ACHN (cell line): ENCODE measurements at regions not wholly inside any gene's neighbourhood (a gene's known extent, or its start where the extent isn't known, plus 50 kb on each side); places are given as distances from the start of the nearest gene placed in this dataset.
"Not testable (repeated sequence)": the region's sequence is repeated elsewhere in the genome, so short reads cannot be mapped to it uniquely, and the experiment has no call there.

Experiments used
- DNase-seq: peaks from one replicate; pipeline ENCODE4 v3.0.0-alpha.2; 2015
- in situ Hi-C: cut with HindIII; loops from 2 replicates; pipeline ENCODE4 v1.10.0; 2017; ENCODE audit warnings: low sequenced_read_pairs, low pct_ligation_motif_present, low pct_unique_long_range_greater_than_20kb

DNA sequence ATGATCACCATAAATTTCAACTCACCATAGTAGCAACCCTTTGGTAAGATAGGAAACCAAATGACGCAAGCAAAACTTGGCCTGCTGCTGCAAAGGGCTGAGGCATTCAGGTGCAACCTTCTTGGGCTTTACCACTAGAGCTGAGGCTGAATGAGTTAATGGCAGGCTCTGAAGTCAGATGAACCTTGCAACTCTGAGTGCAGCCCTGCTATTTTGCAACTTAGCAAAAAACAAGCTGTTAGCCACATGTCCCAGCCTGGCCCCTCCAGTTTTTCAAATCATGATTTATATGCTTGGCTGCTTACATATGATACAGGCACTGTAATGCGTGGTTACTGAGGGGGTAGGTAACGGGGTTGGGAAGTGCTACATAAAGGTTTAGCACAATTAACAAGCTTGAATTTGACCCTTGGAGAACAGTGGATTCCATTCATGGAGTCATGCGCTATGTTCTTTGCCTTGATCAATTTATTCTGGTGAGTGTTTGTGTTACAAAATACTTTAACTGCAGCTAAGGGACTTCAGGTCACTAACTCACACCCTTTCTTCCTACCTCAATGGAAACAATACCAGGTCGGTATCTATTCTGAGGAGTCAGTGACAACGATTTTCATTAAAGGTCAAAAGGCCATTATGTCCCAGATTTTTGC is 80.5 kb upstream of the PPARGC1A start:
- in situ Hi-C loops: no loop called here
- no peak for DNase-seq

DNA sequence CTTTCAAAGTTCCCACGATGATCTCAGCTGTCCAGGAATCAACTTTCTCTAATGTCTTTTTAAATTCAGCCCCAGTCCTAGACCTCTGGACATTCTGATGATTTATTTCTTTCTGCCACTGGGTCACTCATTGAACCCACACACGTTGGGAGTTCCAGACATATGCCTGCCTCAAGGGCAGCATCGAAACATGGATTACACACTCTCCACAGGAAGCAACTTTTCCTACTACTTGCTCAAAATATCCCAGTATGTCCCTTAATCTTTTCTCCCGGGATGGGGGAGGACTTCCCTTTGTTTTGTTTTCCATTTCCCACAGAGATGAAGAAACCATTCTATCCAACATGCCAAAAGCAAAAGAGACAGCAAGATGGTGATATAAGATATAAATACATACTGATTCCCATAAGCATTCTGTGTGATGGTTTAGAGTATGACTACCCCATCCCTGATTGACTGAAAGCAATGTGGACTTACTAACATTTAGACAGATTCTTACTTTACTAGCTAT is 79.8 kb upstream of the PPARGC1A start:
- no peak for DNase-seq

DNA sequence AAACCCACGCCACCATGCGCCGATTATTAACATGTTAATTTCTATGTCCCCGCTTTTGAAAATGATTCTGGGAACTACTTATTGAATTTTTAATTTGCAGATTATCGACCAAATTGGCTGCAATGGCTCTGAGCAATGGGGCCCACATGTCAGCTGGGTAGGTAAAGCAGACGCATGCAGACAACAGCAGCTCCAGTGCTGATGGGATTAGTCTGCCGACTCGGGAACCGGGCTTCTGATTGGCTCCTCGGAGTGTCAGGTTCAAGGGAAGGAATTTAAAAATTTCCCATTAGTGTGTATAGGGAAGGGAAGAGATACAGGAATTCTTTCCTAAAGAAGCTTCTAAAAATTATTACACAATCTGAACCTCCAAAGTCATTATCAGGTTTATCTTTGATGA is 77.4 kb upstream of the PPARGC1A start:
- in situ Hi-C loops: no loop called here
- DNase-seq: no peak

More for the DNA sequence above, 79.8 kb upstream of the PPARGC1A start:
- in situ Hi-C loops: no loop called here

DNA sequence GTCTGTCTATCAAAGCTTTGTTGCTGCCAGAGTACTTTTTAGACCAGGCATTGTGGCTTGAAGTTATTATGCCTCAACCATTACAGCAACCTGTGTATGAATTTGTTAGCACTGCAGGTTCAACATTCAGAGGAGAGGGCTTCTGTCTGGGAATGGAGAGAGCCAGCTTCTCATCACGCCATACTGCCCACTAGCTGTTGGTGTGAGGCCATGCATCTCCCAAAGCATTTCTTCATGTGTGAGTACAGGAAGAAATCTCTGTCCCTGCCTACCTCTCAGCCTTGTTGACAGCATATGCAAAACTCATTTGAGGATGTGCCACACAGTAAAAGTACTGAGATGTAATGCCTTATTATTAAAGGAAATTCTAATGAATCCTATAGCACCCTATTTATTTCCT is 76.9 kb upstream of the PPARGC1A start:
- DNase-seq: peak; percentile 39
- in situ Hi-C loops: no loop called here

DNA sequence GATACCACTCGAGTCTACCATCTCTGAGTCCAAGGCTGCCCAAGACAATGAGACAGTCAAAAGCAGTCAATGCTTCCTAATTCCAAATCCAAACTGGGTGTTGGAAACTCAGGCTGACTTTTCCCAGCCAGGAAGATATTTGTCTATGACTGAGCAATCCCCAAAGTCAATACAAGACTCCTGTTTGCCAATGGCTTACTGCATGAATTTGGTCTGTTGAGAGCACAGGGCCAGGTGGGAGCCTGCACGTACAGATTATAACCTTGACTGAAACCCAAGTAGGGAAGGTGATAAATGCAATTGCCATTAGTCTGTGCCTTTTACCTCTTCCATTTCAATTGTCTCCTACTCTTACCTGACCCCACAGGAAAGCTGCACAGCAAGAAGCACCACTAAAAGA is 72.6 kb upstream of the PPARGC1A start:
- in situ Hi-C loops: no loop called here
- no peak for DNase-seq

DNA sequence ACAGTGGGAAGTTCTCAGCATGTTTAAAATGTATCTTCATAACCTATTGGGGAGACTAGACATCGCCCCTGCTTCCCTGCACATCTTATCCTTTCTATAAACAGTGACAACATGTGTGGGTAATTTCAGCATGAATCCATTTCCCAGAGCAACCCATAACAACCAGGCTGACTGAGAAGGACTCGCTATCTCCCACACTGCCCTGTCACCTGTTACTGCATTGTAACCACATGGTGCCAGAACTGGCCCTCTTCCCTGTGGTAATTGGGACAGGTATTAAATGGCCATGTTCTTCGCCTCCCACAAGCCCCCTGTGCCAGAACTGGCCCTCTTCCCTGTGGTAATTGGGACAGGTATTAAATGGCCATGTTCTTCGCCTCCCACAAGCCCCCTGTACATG is 71.5 kb upstream of the PPARGC1A start:
- in situ Hi-C loops, DNase-seq: not testable (repeated sequence)

DNA sequence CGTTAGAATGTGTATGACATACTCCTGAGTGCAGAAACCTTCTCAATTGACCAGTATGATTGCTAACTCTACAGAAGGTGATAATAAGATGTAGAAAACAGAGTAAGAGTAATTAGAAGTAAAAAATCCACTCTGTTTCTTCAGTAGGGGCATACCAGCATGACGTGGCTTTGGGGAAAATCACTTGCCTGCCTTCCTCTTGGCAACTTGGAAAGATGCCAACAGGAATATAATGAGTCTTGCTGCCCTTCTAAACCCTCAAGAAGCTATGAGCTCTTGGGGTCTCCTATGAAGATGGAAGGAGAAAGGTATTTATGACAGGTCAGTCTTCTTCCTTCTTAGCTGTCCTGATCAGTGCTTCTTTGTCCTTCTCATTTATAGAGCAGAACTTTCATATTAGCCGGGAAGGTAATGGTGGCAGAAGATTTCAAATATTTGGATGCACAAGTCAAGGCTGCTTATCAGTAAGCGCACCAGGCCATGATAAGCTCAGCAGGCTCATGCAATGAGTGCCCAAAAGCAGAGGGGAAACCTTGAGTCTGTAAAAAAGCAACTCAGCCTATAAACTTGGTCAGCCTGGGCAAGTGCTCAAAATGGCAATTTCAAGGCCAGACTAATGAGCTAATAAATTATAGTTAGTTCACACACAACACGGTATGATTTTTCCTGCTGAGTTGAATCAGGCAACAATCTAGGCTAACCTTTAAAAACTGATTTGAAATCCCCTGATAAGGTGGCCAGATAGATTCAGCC is 69.7 kb upstream of the PPARGC1A start:
- in situ Hi-C loops: no loop called here
- no peak for DNase-seq

DNA sequence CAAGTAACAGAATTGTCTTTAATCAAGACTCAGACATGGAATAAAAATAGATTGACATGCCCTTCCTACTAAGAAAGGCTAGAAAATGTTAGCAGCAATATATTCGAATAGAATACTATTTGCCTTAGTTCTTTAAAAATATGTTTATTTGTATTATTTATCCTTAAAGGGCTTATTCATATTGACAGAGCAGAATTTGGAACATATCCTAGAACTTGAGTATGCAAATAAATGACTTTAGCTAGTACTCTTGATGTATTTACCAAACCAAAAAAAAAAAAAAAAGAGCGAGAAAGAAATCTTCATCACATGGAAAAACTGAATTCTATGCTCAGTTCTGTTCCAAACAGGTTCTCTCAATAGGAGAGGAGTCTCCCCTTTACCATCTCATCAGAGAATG is 68.9 kb upstream of the PPARGC1A start:
- DNase-seq: no peak
- in situ Hi-C loops: no loop called here

DNA sequence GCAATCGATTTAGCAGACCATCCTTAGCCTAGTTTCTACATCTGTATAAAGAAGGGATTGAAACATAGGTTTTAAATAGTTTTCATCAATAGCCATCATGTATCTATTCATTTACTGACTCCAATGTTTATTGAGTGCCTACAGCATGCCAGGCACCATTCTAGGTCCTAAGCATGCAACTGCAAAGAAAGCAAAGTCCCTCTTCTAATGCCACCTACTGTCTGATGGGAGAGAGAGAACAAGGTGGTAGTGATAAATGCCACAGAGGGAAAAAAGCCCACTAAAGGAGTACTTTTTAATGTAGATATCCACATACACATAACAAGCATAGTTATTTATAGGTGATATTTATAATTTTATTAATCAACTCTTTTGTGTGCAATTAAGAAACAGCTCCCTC is 67.6 kb upstream of the PPARGC1A start:
- in situ Hi-C loops: no loop called here
- peak; percentile 14 for DNase-seq

DNA sequence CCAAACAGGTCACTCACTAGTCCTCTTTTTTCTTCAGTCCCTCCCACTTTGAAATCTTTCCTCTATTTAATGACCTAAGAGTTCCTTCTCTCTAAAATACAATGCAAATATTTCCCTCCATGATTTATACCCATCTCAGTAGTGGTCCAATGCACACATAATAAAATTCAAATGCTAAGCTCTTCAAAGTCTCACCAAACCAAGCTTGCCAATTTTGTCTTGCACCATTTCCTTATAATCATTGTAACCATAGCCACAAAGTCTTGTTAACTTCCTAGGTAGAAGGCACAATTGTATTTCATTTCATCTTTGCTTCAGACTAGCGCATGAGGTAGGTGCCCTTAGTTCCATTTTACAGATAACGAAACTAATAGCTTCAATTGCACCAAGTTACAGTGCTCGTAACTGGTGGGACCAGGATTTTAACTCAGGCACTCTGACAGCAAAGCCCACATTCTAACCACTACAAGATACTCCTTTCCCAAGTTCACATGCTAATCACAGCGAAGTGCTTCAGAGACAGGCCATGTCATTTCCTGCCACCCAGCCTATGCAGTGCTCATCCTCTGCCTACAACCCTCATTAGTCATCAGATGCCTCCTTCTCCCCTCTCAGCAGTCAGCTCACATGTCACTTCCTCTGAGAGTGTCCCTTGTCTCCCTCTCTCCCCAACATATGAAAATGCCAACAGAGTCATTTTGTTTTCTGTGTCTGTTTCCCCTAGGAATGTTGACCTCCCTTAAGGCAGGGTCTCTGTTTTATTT is 66.9 kb upstream of the PPARGC1A start:
- DNase-seq: no peak
- in situ Hi-C loops: no loop called here

DNA sequence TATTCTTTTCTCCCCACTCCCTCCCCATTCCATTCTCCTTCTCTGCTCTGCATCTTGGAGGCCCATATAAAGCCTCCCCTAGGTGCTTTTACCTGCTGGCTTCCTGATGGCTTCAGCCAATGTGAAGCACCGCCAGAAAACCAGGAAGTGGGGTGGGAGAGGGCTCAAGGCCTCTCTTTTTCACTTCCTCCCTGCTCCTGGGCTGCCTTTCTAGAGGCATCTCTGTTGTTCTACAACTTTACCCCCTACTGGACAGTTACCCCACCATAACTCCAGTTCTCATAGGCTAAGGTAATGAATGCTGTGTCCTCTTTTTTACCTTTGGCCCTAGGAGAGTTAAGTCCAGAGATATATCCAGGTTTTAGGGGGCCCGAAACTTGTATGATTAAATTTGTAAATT is 62.4 kb upstream of the PPARGC1A start:
- DNase-seq: no peak
- in situ Hi-C loops: no loop called here

DNA sequence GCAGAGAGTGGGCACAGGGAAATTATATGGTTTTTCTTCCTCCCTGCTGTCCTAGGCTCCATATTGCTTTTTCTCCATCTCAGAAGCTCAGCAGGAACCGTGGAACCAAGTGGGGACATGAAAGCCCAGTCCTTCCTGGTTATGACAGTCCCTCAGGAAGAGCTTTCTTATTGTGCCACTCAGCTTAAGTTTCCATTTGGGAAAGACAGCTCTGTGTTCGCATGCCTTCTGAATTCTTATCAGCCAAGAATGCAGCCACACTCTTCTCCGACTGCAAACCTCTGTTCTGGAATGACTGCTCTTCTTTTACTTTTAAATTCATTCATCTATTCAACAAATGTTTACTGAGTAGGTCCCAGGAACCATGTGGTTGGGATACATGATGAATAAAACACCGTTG is 58.0 kb upstream of the PPARGC1A start:
- DNase-seq: no peak
- in situ Hi-C loops: no loop called here

DNA sequence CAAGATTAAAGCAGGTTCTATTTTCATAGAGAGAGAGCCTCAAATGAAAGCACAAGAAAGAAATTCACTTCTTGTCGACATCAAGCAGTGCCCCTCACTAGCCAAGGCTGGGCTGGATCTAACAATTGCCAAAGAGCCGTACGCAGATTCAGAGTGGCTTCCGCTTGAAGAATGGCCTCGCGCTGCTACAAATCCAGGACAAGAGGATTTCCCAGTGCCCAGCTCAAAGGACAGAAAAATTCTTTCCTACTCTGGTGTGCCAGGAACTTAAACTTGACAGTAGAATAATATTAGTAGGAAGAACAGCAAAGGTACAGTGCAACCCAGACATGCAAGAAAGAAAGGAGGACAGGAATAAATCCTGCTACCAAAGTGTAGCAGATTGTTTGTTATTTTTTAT is 56.5 kb upstream of the PPARGC1A start:
- DNase-seq: no peak
- in situ Hi-C loops: no loop called here

DNA sequence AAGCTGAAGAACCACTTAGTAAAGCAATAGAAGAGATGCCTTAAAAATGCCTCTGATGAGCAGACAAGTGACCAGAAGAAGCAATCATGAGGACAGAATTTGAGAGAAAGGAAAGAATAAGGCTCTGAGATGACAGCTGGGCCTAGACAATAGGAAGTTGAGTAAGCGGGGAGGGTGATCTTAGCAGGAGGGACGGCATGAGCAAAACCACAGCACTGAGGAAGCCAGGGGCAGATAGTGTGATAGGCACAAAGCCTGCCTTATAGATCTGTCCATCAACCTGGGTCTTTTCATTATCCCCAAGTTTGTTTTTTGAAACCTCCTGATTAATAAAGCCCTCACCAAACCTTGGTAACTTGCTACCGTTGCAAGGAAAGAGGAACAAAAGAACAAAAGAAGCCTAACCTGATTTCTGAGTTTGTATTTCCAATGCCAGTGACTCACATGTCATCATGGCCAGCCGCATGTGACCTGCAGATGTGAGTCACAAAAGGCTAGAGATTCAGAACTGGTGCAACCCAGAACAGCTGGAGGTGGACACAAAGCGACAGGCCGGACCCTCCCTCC is 55.7 kb upstream of the PPARGC1A start:
- peak; percentile 55 for DNase-seq
- in situ Hi-C loops: no loop called here

DNA sequence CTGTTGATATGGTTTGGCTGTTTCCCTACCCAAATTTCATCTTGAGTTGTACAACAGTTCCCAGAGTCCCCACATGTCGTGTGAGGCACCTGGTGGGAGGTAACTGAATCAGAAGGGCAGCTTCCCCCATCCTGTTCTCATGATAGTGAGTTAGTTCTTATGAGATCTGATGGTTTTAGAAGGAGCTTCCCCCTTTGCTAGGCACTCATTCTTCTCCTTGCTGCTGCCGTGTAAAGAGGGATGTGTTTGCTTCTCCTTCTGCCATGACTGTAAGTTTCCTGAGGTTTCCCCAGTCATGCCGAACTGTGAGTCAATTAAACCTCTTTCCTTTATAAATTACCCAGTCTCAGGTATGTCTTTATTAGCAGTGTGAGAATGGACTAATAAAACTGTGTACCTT is 54.7 kb upstream of the PPARGC1A start:
- in situ Hi-C loops: not testable (repeated sequence)

DNA sequence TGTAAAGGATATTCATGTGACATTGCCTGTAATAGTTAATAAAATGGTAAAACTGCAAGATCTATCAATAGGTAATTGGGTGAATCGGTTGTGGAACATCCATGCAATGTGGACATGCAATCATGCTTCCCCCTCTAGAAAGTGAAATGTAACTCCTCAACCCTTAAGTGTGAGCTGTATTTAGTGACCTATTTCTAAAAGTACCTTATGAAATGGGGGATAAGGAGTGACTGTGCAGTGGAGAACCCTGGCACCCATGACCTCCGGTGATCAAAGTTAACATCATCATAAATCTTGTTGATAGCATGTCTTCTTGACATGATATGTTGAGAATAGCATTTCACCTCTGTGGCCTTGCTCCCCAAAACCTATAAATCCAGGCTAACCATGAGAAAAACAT is 53.6 kb upstream of the PPARGC1A start:
- DNase-seq: no peak

More for the DNA sequence above, 54.7 kb upstream of the PPARGC1A start:
- DNase-seq: not testable (repeated sequence)

DNA sequence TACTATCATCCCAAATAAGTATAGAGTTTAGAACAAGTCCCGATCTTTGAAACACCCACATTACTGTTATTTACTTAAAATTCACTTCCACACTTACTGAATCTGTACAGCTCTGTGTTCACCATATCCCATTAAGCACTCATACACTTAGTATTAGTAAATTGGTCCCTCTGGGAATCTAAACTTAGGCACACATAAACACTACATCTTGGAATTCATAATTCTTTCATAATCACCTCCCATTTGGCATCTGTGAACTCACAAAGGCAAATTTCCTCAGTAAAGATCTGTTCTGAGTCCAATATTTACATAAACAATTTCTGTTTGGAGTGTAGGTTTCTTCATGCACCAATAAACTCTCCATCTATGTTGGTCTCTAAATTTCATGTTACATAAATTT is 52.6 kb upstream of the PPARGC1A start:
- DNase-seq: no peak
- in situ Hi-C loops: no loop called here

More for the DNA sequence above, 53.6 kb upstream of the PPARGC1A start:
- in situ Hi-C loops: no loop called here
